DOHH2 (cell line): ENCODE measurements at regions not wholly inside any gene's neighbourhood (a gene's known extent, or its start where the extent isn't known, plus 50 kb on each side); places are given as distances from the start of the nearest gene placed in this dataset.

ENCODE experiments used
- H3F3A ChIP-seq: fragments of 200-600 bp; sonication (generic), shearing (Covaris generic); 2 replicates; pipeline ENCODE4 v1.6.0; 2016; ENCODE audit warnings: antibody characterized with exemption, mild to moderate bottlenecking; ENCODE audit not compliant: control insufficient read depth, insufficient read depth
- H3K27ac ChIP-seq: fragments of 200-600 bp; sonication (generic); 2 replicates; pipeline ENCODE4 v1.5.1; 2014; ENCODE audit warnings: low read depth, mild to moderate bottlenecking, low read length, moderate library complexity
- H3K27me3 ChIP-seq: fragments of 200-600 bp; sonication (generic); 2 replicates; pipeline ENCODE4 v1.6.1; 2014; ENCODE audit warnings: mild to moderate bottlenecking, low read length, mixed read lengths; ENCODE audit not compliant: control insufficient read depth
- H3K36me3 ChIP-seq: fragments of 200-600 bp; sonication (generic); 2 replicates; pipeline ENCODE4 v1.6.1; 2014; ENCODE audit warnings: mild to moderate bottlenecking, low read length, moderate library complexity, mixed read lengths; ENCODE audit not compliant: control insufficient read depth
- H3K4me1 ChIP-seq: fragments of 200-600 bp; sonication (generic); 2 replicates; pipeline ENCODE4 v1.6.1; 2014; ENCODE audit warnings: mild to moderate bottlenecking, low read length, mixed read lengths; ENCODE audit not compliant: control insufficient read depth
- H3K4me2 ChIP-seq: fragments of 200-600 bp; sonication (generic); 2 replicates; pipeline ENCODE4 v1.6.0; 2014; ENCODE audit warnings: mild to moderate bottlenecking, low read length, moderate library complexity
- H3K4me3 ChIP-seq: fragments of 200-600 bp; sonication (generic); 2 replicates; pipeline ENCODE4 v1.5.1; 2014; ENCODE audit warnings: mild to moderate bottlenecking, low read length, mixed read lengths
- H3K79me2 ChIP-seq: fragments of 200-600 bp; sonication (generic); 2 replicates; pipeline ENCODE4 v1.6.1; 2014; ENCODE audit warnings: mild to moderate bottlenecking, low read length, mixed read lengths; ENCODE audit not compliant: control insufficient read depth
- H3K9me2 ChIP-seq: fragments of 200-600 bp; sonication (generic); replicated peaks from 2 replicates; pipeline ENCODE4 v1.6.1; 2014; ENCODE audit warnings: mild to moderate bottlenecking, low read length, mixed read lengths; ENCODE audit not compliant: control insufficient read depth
- H3K9me3 ChIP-seq: fragments of 200-600 bp; sonication (generic); 2 replicates; pipeline ENCODE4 v1.6.1; 2014; ENCODE audit warnings: antibody characterized with exemption, low read length, mixed read lengths; ENCODE audit not compliant: control insufficient read depth, insufficient read depth
- H4K20me1 ChIP-seq: fragments of 200-600 bp; sonication (generic); 2 replicates; pipeline ENCODE4 v1.6.0; 2014; ENCODE audit warnings: low read depth, mild to moderate bottlenecking, antibody characterized with exemption, low read length, moderate library complexity; ENCODE audit not compliant: control insufficient read depth, insufficient read depth
- EZH2phosphoT487 ChIP-seq: fragments of 200-600 bp; sonication (generic); IDR thresholded peaks from 2 replicates; pipeline ENCODE4 v1.6.1; 2017; ENCODE audit warnings: borderline replicate concordance, mild to moderate bottlenecking, antibody characterized with exemption, low read length, moderate library complexity, mixed read lengths
- TF ChIP-seq, protein P1 (sequence below): fragments of 200-600 bp; sonication (generic); IDR thresholded peaks from one replicate; pipeline ENCODE4 v1.5.1; 2014; ENCODE audit warnings: antibody characterized with exemption, mild to moderate bottlenecking, low read depth, low read length; ENCODE audit not compliant: poor library complexity, severe bottlenecking

DNA sequence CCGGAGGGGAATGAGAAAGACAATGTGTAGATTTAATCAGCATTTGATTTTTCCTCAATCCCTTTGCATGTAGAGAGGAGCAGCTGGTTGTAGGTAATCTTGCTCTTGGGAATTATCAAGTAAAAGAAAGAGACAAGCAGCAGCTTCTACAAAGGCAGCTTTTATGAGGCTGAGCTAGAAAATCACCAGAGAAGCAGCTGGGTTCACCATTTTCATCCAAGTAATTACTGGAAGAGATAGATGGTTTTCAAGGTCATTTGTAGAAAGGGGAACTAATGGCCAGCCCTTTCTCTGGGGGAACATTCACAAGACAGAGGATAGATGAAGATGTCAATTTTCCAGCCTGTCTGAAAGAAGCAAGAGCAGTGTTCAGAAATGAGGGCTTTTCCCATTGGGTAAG lies 113.0 kb downstream of the RND3 start:
- Histone ChIP-seq H3K27ac (no peak overlapping the region), H3K27me3 (no peaks in the 10 kb centered on the region), H3K9me3 (no peaks in the 10 kb centered on the region), H3K9me2 (no peaks in the 10 kb centered on the region; the same call in 1 of the 2 replicates), H3K4me2 (no peak overlapping the region), H3K36me3 (no peaks in the 10 kb centered on the region), H3K4me3 (no peak overlapping the region), H3K4me1 (no peaks in the 10 kb centered on the region), H4K20me1 (no peaks in the 10 kb centered on the region), H3F3A (no peaks in the 10 kb centered on the region), H3K79me2 (no peaks in the 10 kb centered on the region)
- TF ChIP-seq, protein P1, sequence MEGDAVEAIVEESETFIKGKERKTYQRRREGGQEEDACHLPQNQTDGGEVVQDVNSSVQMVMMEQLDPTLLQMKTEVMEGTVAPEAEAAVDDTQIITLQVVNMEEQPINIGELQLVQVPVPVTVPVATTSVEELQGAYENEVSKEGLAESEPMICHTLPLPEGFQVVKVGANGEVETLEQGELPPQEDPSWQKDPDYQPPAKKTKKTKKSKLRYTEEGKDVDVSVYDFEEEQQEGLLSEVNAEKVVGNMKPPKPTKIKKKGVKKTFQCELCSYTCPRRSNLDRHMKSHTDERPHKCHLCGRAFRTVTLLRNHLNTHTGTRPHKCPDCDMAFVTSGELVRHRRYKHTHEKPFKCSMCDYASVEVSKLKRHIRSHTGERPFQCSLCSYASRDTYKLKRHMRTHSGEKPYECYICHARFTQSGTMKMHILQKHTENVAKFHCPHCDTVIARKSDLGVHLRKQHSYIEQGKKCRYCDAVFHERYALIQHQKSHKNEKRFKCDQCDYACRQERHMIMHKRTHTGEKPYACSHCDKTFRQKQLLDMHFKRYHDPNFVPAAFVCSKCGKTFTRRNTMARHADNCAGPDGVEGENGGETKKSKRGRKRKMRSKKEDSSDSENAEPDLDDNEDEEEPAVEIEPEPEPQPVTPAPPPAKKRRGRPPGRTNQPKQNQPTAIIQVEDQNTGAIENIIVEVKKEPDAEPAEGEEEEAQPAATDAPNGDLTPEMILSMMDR: no peak
- TF ChIP-seq EZH2phosphoT487: no peak

DNA sequence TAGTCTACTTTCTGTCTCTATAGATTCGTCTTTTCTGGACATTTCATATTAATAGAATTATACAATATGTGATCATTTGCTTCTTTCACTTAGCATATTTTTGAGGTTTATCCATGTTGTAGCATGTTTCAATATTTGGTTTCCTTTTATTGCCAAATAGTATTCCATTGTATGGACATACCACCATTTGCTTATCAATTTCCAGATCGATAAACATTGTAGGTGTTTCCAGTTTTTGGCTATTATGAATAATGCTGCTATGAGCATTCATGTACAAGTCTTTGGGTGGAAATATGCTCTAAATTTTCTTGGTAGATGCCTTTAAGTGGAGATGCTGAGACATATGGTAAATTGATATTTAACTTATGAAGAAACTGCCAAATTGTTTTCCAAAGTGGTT lies 114.1 kb downstream of the RND3 start:
- Histone ChIP-seq H3K36me3 (no peaks in the 10 kb centered on the region), H3K27ac (no peak overlapping the region), H3K9me2 (no peaks in the 10 kb centered on the region; the same call in 1 of the 2 replicates), H4K20me1 (no peaks in the 10 kb centered on the region), H3K4me1 (no peaks in the 10 kb centered on the region), H3K4me2 (no peak overlapping the region), H3K9me3 (no peaks in the 10 kb centered on the region), H3F3A (no peaks in the 10 kb centered on the region), H3K4me3 (no peak overlapping the region), H3K79me2 (no peaks in the 10 kb centered on the region), H3K27me3 (no peaks in the 10 kb centered on the region)
- TF ChIP-seq EZH2phosphoT487: no peak
- TF ChIP-seq, protein P1: no peak

DNA sequence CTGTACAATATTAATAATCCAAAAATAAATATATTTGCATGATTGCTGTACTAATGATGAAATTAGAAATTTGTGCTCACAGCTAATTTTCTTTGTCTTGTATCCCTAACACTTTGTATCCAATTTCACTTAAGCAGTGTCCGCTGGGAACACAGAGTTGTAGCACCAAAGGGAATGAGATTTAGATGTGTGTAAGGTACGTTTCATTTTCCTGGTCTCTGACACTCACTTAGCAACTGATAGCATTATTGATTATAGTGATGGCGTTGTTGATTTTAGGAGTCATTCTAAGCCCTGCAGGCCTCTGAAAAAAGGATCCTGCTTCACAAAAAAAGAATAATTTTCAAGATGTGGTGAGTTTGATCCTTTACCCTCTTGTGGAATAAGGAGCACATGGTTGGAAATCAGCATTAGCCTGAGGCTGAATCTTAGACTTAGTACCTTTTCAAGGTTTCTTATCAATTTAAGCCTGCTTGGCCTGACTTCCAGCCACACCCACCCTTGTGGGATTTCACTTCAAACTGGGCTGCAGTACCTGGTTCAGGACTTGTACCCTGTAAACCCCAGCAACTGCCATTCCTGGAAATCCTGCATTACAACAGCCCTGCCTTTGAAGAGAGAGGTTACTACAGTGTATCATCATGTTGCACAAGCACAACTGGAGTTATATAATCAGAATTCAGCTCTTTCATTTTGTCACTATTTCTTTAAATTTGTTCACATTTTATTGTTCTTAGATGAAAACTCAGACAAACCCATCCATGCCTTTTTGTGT lies 116.2 kb downstream of the RND3 start:
- H4K20me1 ChIP-seq: no peaks in the 10 kb centered on the region
- no peak overlapping the region for H3K4me3 ChIP-seq
- no peaks in the 10 kb centered on the region; the same call in 1 of the 2 replicates for H3K9me2 ChIP-seq
- H3K4me2 ChIP-seq: no peak overlapping the region
- H3K9me3 ChIP-seq: no peaks in the 10 kb centered on the region
- no peaks in the 10 kb centered on the region for H3F3A ChIP-seq
- H3K36me3 ChIP-seq: no peaks in the 10 kb centered on the region
- TF ChIP-seq EZH2phosphoT487: no peak
- TF ChIP-seq, protein P1: no peak
- H3K79me2 ChIP-seq: no peaks in the 10 kb centered on the region
- no peak overlapping the region for H3K27ac ChIP-seq
- no peaks in the 10 kb centered on the region for H3K27me3 ChIP-seq
- no peaks in the 10 kb centered on the region for H3K4me1 ChIP-seq
